ENCODE measurements at regions not wholly inside any gene's neighbourhood (a gene's known extent, or its start where the extent isn't known, plus 50 kb on each side); places are given as distances from the start of the nearest gene placed in this dataset.

- TF ChIP-seq ZFP3 (CRISPR knock-in tag; IDR thresholded peaks at IDR 0.05) (no peak), CSDC2 (CRISPR knock-in tag; IDR thresholded peaks at IDR 0.05) (no peak)
Observed at GRCh38 chr5:147081311-147081764, 153.5 kb upstream of the STK32A start.

Measured in SK-N-SH treated with all-trans-retinoic acid at 6 μM for 48 hours (cell line).